H9 (cell line): ENCODE measurements at regions not wholly inside any gene's neighbourhood (a gene's known extent, or its start where the extent isn't known, plus 50 kb on each side); places are given as distances from the start of the nearest gene placed in this dataset.

Experiments used
- DNase-seq: peaks from one replicate; pipeline ENCODE4 v3.0.0-alpha.2; 2017
- H2AFZ ChIP-seq: one replicate; pipeline ENCODE4 v1.6.1; 2013; ENCODE audit warnings: mild to moderate bottlenecking, low read length, control low read depth, moderate library complexity
- H2AK5ac ChIP-seq: 2 replicates; pipeline ENCODE4 v1.6.1; 2013; ENCODE audit warnings: low read length, control low read depth, mixed read lengths; ENCODE audit not compliant: insufficient read length
- H2BK120ac ChIP-seq: one replicate; pipeline ENCODE4 v1.6.1; 2013; ENCODE audit warnings: low read depth, mild to moderate bottlenecking, low read length, control low read depth, inconsistent platforms; ENCODE audit not compliant: poor library complexity, severe bottlenecking
- H2BK12ac ChIP-seq: 2 replicates; pipeline ENCODE4 v1.6.1; 2013; ENCODE audit warnings: low read length, control low read depth, mixed read lengths, low read depth; ENCODE audit not compliant: insufficient read length
- H2BK15ac ChIP-seq: 2 replicates; pipeline ENCODE4 v1.6.1; 2013; ENCODE audit warnings: low read depth, low read length, control low read depth
- H2BK20ac ChIP-seq: one replicate; pipeline ENCODE4 v1.6.1; 2013; ENCODE audit warnings: low read depth, mild to moderate bottlenecking, low read length, control low read depth, inconsistent platforms; ENCODE audit not compliant: poor library complexity, severe bottlenecking
- H2BK5ac ChIP-seq: 2 replicates; pipeline ENCODE4 v1.6.1; 2013; ENCODE audit warnings: low read length, control low read depth, mixed read lengths; ENCODE audit not compliant: insufficient read length
- H3K14ac ChIP-seq: 2 replicates; pipeline ENCODE4 v1.6.1; 2013; ENCODE audit warnings: low read length, control low read depth; ENCODE audit not compliant: insufficient read depth
- H3K18ac ChIP-seq: 2 replicates; pipeline ENCODE4 v1.6.1; 2013; ENCODE audit warnings: low read depth, mild to moderate bottlenecking, mixed read lengths, low read length, control low read depth; ENCODE audit not compliant: insufficient read length
- H3K23ac ChIP-seq: 2 replicates; pipeline ENCODE4 v1.6.1; 2013; ENCODE audit warnings: low read length, control low read depth, mixed read lengths, low read depth; ENCODE audit not compliant: insufficient read length
- H3K23me2 ChIP-seq: 2 replicates; pipeline ENCODE4 v1.6.1; 2013; ENCODE audit warnings: low read depth, mild to moderate bottlenecking, mixed read lengths, low read length, control low read depth; ENCODE audit not compliant: insufficient read length, poor library complexity, severe bottlenecking
- H3K27ac ChIP-seq: 2 replicates; pipeline ENCODE4 v1.5.1; 2013; ENCODE audit warnings: low read length, control low read depth, mixed read lengths, low read depth; ENCODE audit not compliant: insufficient read length
- H3K27me3 ChIP-seq: 2 replicates; pipeline ENCODE4 v1.6.1; 2013; ENCODE audit warnings: low read length, control low read depth, inconsistent platforms; ENCODE audit not compliant: insufficient read depth
- H3K4ac ChIP-seq: 2 replicates; pipeline ENCODE4 v1.6.1; 2013; ENCODE audit warnings: low read depth, mild to moderate bottlenecking, control low read depth, inconsistent platforms, low read length, moderate library complexity
- H3K4me1 ChIP-seq: 2 replicates; pipeline ENCODE4 v1.6.1; 2013; ENCODE audit warnings: low read length, control low read depth, inconsistent platforms; ENCODE audit not compliant: insufficient read depth
- H3K4me2 ChIP-seq: 2 replicates; pipeline ENCODE4 v1.6.1; 2013; ENCODE audit warnings: low read length, control low read depth, mixed read lengths; ENCODE audit not compliant: insufficient read length, insufficient read depth
- H3K56ac ChIP-seq: 2 replicates; pipeline ENCODE4 v1.6.1; 2013; ENCODE audit warnings: low read depth, mild to moderate bottlenecking, mixed read lengths, low read length, control low read depth; ENCODE audit not compliant: insufficient read length
- H3K79me1 ChIP-seq: 2 replicates; pipeline ENCODE4 v1.6.1; 2013; ENCODE audit warnings: low read depth, mild to moderate bottlenecking, moderate library complexity, low read length, control low read depth, inconsistent platforms; ENCODE audit not compliant: insufficient read depth, poor library complexity, severe bottlenecking
- H3K79me2 ChIP-seq: 2 replicates; pipeline ENCODE4 v1.6.1; 2013; ENCODE audit warnings: low read length, control low read depth, inconsistent platforms; ENCODE audit not compliant: insufficient read depth
- H3K9ac ChIP-seq: 2 replicates; pipeline ENCODE4 v1.6.1; 2013; ENCODE audit warnings: low read length, control low read depth, mixed read lengths; ENCODE audit not compliant: insufficient read length; ENCODE audit errors: extremely low read depth
- H3K9me3 ChIP-seq: one replicate; pipeline ENCODE4 v1.6.1; 2013; ENCODE audit warnings: low read depth, low read length, inconsistent platforms; ENCODE audit not compliant: control insufficient read depth
- H3T11ph ChIP-seq: one replicate; pipeline ENCODE4 v1.6.1; 2013; ENCODE audit warnings: mild to moderate bottlenecking, low read length, control low read depth, inconsistent platforms
- H4K20me1 ChIP-seq: one replicate; pipeline ENCODE4 v1.6.1; 2013; ENCODE audit not compliant: control insufficient read depth, insufficient read length, insufficient read depth
- H4K5ac ChIP-seq: 2 replicates; pipeline ENCODE4 v1.6.1; 2013; ENCODE audit warnings: low read depth, mild to moderate bottlenecking, mixed read lengths, low read length, control low read depth; ENCODE audit not compliant: insufficient read length
- H4K8ac ChIP-seq: replicated peaks from 2 replicates; pipeline ENCODE4 v1.6.1; 2013; ENCODE audit warnings: low read length, control low read depth, mixed read lengths, low read depth; ENCODE audit not compliant: insufficient read length
- H4K91ac ChIP-seq: 2 replicates; pipeline ENCODE4 v1.6.1; 2013; ENCODE audit warnings: low read depth, mild to moderate bottlenecking, moderate library complexity, mixed read lengths, low read length, control low read depth; ENCODE audit not compliant: insufficient read length
- H3K27ac Mint-ChIP-seq, 3 experiments: 2 replicates in 2 of 3; 3 replicates in 1 of 3; pipeline ENCODE4 v1.8.0; 2020 to 2021; ENCODE audit warnings: mixed read lengths in 3 of 3, mild to moderate bottlenecking in 1 of 3, moderate library complexity in 1 of 3
- H3K27me3 Mint-ChIP-seq: 2 replicates; pipeline ENCODE4 v1.8.0; 2021; ENCODE audit warnings: low read depth, mild to moderate bottlenecking, moderate library complexity, mixed read lengths
- H3K36me3 Mint-ChIP-seq, 3 experiments: 2 replicates in 2 of 3; 3 replicates in 1 of 3; pipeline ENCODE4 v1.8.0; 2020 to 2021; ENCODE audit warnings: low read depth in 3 of 3, mixed read lengths in 3 of 3; ENCODE audit not compliant: insufficient read depth in 1 of 3
- H3K4me1 Mint-ChIP-seq, 2 experiments: 2 replicates each; pipeline ENCODE4 v1.8.0; 2020; ENCODE audit warnings: mixed read lengths in 2 of 2
- H3K4me3 Mint-ChIP-seq, 2 experiments: 2 replicates in 1 of 2; 3 replicates in 1 of 2; pipeline ENCODE4 v1.8.0; 2020 to 2021; ENCODE audit warnings: mild to moderate bottlenecking in 2 of 2, mixed read lengths in 2 of 2, moderate library complexity in 1 of 2
- H3K9me3 Mint-ChIP-seq, 2 experiments: 2 replicates in 1 of 2; 3 replicates in 1 of 2; pipeline ENCODE4 v1.8.0; 2020; ENCODE audit warnings: mild to moderate bottlenecking in 2 of 2, mixed read lengths in 2 of 2, moderate library complexity in 1 of 2
- WGBS: extraction: QIAGEN DNeasy Blood & Tissue Kit; methylation state at CpG from one replicate; pipeline ENCODE4 v1.1.7; 2013; ENCODE audit warnings: missing lambda C conversion rate, low lambda C conversion rate, mixed read lengths; ENCODE audit not compliant: insufficient read length; ENCODE audit errors: extremely low coverage; 5-methylcytosine and 5-hydroxymethylcytosine counted together
- TF ChIP-seq, protein P1 (sequence below): fragments of 200-600 bp; sonication (generic); conservative IDR thresholded peaks from 3 replicates; pipeline ENCODE4 v1.8.0; 2021; ENCODE audit warnings: antibody characterized with exemption, mild to moderate bottlenecking

DNA sequence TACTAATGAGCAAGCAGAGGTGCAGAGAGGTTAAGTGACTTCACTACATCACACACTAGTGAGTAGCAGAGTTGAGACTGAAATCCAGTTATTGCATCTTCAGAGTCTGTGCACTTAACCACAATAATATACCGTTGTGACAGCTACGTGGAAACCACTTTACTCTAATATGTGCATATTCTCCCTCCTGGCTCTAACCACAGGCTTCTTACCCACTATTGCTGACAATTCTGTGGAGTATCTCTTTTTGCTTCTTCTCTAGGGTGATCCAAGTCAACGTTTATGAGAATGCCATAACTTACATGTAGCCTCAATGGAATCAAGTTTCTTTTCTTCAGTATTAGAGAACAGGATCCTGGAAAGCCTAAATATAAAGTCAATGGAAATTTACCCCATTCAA lies 64.2 kb upstream of the MEOX2 start:
- Histone ChIP-seq H4K5ac (no peak overlapping the region), H3K18ac (no peak overlapping the region), H3K27me3 (no peaks in the 10 kb centered on the region), H3K4me2 (no peak overlapping the region), H3K23ac (no peak overlapping the region), H2BK15ac (no peak overlapping the region), H3K9me3 (no peaks in the 10 kb centered on the region), H3K14ac (no peak overlapping the region), H4K91ac (no peak overlapping the region), H3K4me1 (no peaks in the 10 kb centered on the region), H2BK120ac (no peak overlapping the region), H3K27ac (no peak overlapping the region), H2BK12ac (no peak overlapping the region), H2BK5ac (no peak overlapping the region), H2AFZ (no peak overlapping the region), H3K56ac (no peak overlapping the region), H2AK5ac (no peak overlapping the region), H3K79me1 (no peaks in the 10 kb centered on the region), H3K9ac (no peak overlapping the region), H4K8ac (no peak overlapping the region), H3K23me2 (no peaks in the 10 kb centered on the region), H4K20me1 (no peaks in the 10 kb centered on the region), H3K79me2 (no peaks in the 10 kb centered on the region), H2BK20ac (no peak overlapping the region), H3T11ph (no peak overlapping the region), H3K4ac (no peak overlapping the region)
- TF ChIP-seq, protein P1, sequence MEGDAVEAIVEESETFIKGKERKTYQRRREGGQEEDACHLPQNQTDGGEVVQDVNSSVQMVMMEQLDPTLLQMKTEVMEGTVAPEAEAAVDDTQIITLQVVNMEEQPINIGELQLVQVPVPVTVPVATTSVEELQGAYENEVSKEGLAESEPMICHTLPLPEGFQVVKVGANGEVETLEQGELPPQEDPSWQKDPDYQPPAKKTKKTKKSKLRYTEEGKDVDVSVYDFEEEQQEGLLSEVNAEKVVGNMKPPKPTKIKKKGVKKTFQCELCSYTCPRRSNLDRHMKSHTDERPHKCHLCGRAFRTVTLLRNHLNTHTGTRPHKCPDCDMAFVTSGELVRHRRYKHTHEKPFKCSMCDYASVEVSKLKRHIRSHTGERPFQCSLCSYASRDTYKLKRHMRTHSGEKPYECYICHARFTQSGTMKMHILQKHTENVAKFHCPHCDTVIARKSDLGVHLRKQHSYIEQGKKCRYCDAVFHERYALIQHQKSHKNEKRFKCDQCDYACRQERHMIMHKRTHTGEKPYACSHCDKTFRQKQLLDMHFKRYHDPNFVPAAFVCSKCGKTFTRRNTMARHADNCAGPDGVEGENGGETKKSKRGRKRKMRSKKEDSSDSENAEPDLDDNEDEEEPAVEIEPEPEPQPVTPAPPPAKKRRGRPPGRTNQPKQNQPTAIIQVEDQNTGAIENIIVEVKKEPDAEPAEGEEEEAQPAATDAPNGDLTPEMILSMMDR: no peak
- H3K36me3 Mint-ChIP-seq: no peaks in the 10 kb centered on the region
- H3K27me3 Mint-ChIP-seq: no peaks in the 10 kb centered on the region
- no peak overlapping the region for H3K27ac Mint-ChIP-seq
- no CpG with 5 or more reads among the region's 3 CpGs for WGBS
- no peaks in the 10 kb centered on the region; a peak in 1 of 5 replicates for H3K9me3 Mint-ChIP-seq
- no peak overlapping the region for H3K4me3 Mint-ChIP-seq
- no peak for DNase-seq
- H3K4me1 Mint-ChIP-seq: no peaks in the 10 kb centered on the region
